ENCODE measurements at regions not wholly inside any gene's neighbourhood (a gene's known extent, or its start where the extent isn't known, plus 50 kb on each side); places are given as distances from the start of the nearest gene placed in this dataset.

GRCh38 chr9:78613006-78613405 lies 316.1 kb downstream of the PSAT1 start (continued):
- TF ChIP-seq TAF1 (IDR thresholded peaks at IDR 0.05; ENCODE audit: low read depth, low read length), result no peak
- no peak for TF ChIP-seq CTCF (IDR thresholded peaks at IDR 0.05; ENCODE audit: control extremely low read depth in 1 of 3, insufficient read depth in 1 of 3, low read depth in 1 of 3, low read length in 3 of 3)
- TF ChIP-seq CHD1 (IDR thresholded peaks at IDR 0.05; ENCODE audit: low read depth, low read length), result no peak
- TF ChIP-seq MAX (IDR thresholded peaks at IDR 0.05), result no peak
